ENCODE measurements at regions not wholly inside any gene's neighbourhood (a gene's known extent, or its start where the extent isn't known, plus 50 kb on each side); places are given as distances from the start of the nearest gene placed in this dataset.

GRCh38 chr4:38189445-38189844 is 229.2 kb downstream of the PTTG2 start:
- TF ChIP-seq GATA3 (IDR thresholded peaks at IDR 0.05; ENCODE audit: low read depth, low read length) = no peak
- TF ChIP-seq GATA2 (IDR thresholded peaks at IDR 0.05; ENCODE audit: low read depth, low read length) = no peak

Measured in SH-SY5Y (cell line).